Heart left ventricle (tissue), 16 donors: ENCODE measurements at regions not wholly inside any gene's neighbourhood (a gene's known extent, or its start where the extent isn't known, plus 50 kb on each side); places are given as distances from the start of the nearest gene placed in this dataset.
A peak's percentile ranks its signal among the peaks of the same experiment; 100 is the strongest.

Experiments used
- ATAC-seq, 4 donors: fragments of 200-7000 bp; cut with Tn5 transposase; one replicate each; pipeline ENCODE4 v1.9.1; 2020 to 2022; ENCODE audit warnings: moderate library complexity in 4 of 4, mild to moderate bottlenecking in 3 of 4, moderate number of reproducible peaks in 1 of 4
- DNase-seq, 5 donors: peaks; one replicate each; pipeline ENCODE4 v3.0.0-alpha.2; 2020
- H3K27ac ChIP-seq, 12 donors: fragments of 200-600 bp; sonication (generic) in 4 of 12; one replicate each; pipeline versions ENCODE4 v1.5.0 to v1.8.0; 2016 to 2022; ENCODE audit warnings: mild to moderate bottlenecking in 2 of 12
- H3K27me3 ChIP-seq, 9 donors: fragments of 200-600 bp; sonication (generic) in 2 of 9; one replicate each; pipeline versions ENCODE4 v1.5.1 to v1.8.0; 2016 to 2022; ENCODE audit warnings: mild to moderate bottlenecking in 3 of 9
- H3K36me3 ChIP-seq, 9 donors: fragments of 200-600 bp; sonication (generic) in 2 of 9; one replicate each; pipeline versions ENCODE4 v1.5.0 to v1.8.0; 2018 to 2022; ENCODE audit warnings: mild to moderate bottlenecking in 2 of 9
- H3K4me1 ChIP-seq, 12 donors: fragments of 200-600 bp; sonication (generic) in 4 of 12; one replicate each; pipeline versions ENCODE4 v1.5.0 to v1.8.0; 2016 to 2022; ENCODE audit warnings: mild to moderate bottlenecking in 3 of 12
- H3K4me3 ChIP-seq, 12 donors: fragments of 200-600 bp; sonication (generic) in 4 of 12; one replicate each; pipeline versions ENCODE4 v1.5.0 to v1.8.0; 2017 to 2022; ENCODE audit warnings: mild to moderate bottlenecking in 9 of 12, moderate library complexity in 4 of 12
- H3K9me3 ChIP-seq, 12 donors: fragments of 200-600 bp; sonication (generic) in 4 of 12; one replicate each; pipeline versions ENCODE4 v1.5.0 to v1.8.0; 2016 to 2022; ENCODE audit warnings: mild to moderate bottlenecking in 1 of 12
- CTCF ChIP-seq, 12 donors: fragments of 200-600 bp; sonication (generic) in 4 of 12; IDR thresholded peaks; one replicate each; pipeline versions ENCODE4 v1.5.0 to v1.8.0; 2018 to 2022; ENCODE audit warnings: antibody characterized with exemption in 12 of 12, mild to moderate bottlenecking in 5 of 12
- POLR2A ChIP-seq, 2 donors: fragments of 450-650 bp; IDR thresholded peaks; one replicate each; pipeline ENCODE4 v1.6.1; 2017; ENCODE audit warnings: antibody characterized with exemption in 2 of 2, mild to moderate bottlenecking in 2 of 2, moderate library complexity in 2 of 2
- WGBS, 4 donors: extraction: QIAGEN DNeasy Blood & Tissue Kit in 2 of 4; methylation state at CpG; one replicate each; pipeline versions ENCODE4 v1.1.5 to v1.1.7; 2013 to 2018; 5-methylcytosine and 5-hydroxymethylcytosine counted together
- intact Hi-C, 10 donors: fragments of 100-400 bp; cut with DNase I; formaldehyde crosslinking; loops; one replicate each; pipeline versions ENCODE4 v1.11.1 to v1.14.2; 2022
- donor health status: ischemic (EF 13 %, LVEDD 7.1; RV severe dilation, severe dysfunction).
- donor health status: healthy with polysubstance abuse.
- donor health status: DM: no; HTN: yes; CAD: no.
- donor health status: DM: no; HTN: no; CAD: no.
- donor health status: ischemic (EF 25% LVEDD 6.9; RV normal size, moderate dysfunction).
- donor health status: ischemic (EF 25% LVEDD 5.7; RV mildly dilated, moderate dysfunction).
- donor health status: healthy.
- donor health status: DM: yes; HTN: yes; CAD: no.
- donor health status: ischemic (EF 35%, LVEDD 5.7; RV mildly dilated, moderate dysfunction).
- donor health status: nonischemic (EF 11% LVEDD 7.7; RV severe dilation, severe dysfunction).
- donor health status: DM: yes; HTN: yes; CAD: no.
- donor health status: PGD.
- donor health status: ischemic (EF 29% LVEDD 5.4; RV normal size, mild dysfunction).
- donor health status: nonischemic (EF 23%, LVEDD 6.1; RV moderate dilation, normal function).

DNA sequence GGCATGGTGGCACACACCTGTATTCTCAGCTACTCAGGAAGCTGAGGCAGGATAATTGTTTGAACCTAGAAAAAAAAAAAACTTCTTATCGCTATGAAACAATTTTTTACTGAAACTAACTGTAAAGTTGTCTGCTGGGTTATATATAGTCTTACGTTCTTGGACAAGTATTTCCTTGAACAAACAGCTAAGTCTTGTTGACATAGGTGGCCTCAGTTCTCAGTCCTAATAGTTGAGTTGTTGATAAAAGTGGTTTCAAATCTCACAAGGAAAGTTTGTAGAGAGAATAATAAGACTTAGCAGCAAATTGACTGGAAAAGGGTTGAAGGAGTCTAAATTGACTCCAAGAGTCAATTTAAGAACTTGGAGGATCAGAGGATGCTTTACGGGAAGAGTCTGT lies 166.5 kb upstream of the KCNJ3 start:
- WGBS, 4 donors: 89 to 94% (median 90%) methylated on average over 3 of the region's 3 CpGs
- H3K4me1 ChIP-seq: peaks cover 0 to 3% (median 0%) of the 10 kb centered on the region in 12 donors
- intact Hi-C loops: no loop called here

GRCh38 chr2:154532763-154533162 lies 165.7 kb upstream of the KCNJ3 start:
- intact Hi-C loops: no loop called here
- no peak for ATAC-seq
- TF ChIP-seq CTCF (IDR thresholded peaks at IDR 0.05): no peak
- peaks cover 0 to 9% (median 0%) of the 10 kb centered on the region in 12 donors for H3K4me1 ChIP-seq
- H3K36me3 ChIP-seq: no peaks in the 10 kb centered on the region
- DNase-seq: no peak
- 47 to 64% (median 59%) methylated on average over 2 of the region's 2 CpGs for WGBS, 4 donors
- H3K27ac ChIP-seq: no peak overlapping the region
- no peaks in the 10 kb centered on the region for H3K27me3 ChIP-seq
- H3K9me3 ChIP-seq: no peaks in the 10 kb centered on the region
- H3K4me3 ChIP-seq: no peak overlapping the region

More for the DNA sequence above, 166.5 kb upstream of the KCNJ3 start:
- Histone ChIP-seq H3K36me3 (no peaks in the 10 kb centered on the region), H3K4me3 (no peak overlapping the region), H3K27ac (no peak overlapping the region), H3K27me3 (no peaks in the 10 kb centered on the region), H3K9me3 (no peaks in the 10 kb centered on the region)
- ATAC-seq (no peak), DNase-seq (no peak)
- no peak for TF ChIP-seq CTCF (IDR thresholded peaks at IDR 0.05)
- TF ChIP-seq POLR2A (IDR thresholded peaks at IDR 0.05): no peak

DNA sequence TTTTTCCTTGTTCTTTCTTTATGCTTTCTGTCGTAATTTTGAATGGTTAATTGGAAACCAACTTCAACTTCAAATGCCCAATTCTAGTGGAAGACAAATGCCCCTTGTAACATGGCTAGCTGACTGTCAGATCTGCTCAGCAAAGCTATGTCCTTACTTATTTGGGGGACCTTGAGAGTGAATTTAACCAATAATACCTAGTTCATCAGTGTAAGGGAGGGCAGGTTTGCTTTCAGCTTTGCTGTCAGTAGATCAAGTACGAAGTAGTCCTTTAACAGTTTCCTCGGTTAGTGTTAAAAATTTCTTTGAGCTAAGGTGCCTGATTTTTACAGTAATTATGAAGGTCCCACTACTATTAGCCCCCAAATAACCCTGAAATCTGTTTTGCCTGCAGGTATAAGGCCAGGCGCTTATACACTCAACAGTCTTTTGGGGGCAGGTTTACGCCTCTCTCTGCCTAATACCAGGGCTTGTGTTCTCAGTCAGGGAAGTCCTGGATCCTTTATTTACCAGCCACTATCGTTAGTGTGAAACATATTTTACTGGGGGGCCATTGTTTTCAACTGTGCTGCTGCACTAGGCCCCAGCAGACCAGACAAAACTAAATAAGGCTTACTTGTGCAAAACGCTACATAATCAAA lies 165.1 kb upstream of the KCNJ3 start:
- Histone ChIP-seq H3K9me3 (no peaks in the 10 kb centered on the region), H3K4me3 (no peak overlapping the region), H3K27me3 (no peaks in the 10 kb centered on the region), H3K36me3 (no peaks in the 10 kb centered on the region), H3K27ac (no peak overlapping the region), H3K4me1 (peaks cover 0 to 12% (median 0%) of the 10 kb centered on the region in 12 donors)
- WGBS, 4 donors: 87 to 95% (median 91%) methylated on average over 7 of the region's 7 CpGs
- intact Hi-C loops: no loop called here
- no peak for DNase-seq
- ATAC-seq: no peak
- no peak for TF ChIP-seq CTCF (IDR thresholded peaks at IDR 0.05)
- TF ChIP-seq POLR2A (IDR thresholded peaks at IDR 0.05): no peak

DNA sequence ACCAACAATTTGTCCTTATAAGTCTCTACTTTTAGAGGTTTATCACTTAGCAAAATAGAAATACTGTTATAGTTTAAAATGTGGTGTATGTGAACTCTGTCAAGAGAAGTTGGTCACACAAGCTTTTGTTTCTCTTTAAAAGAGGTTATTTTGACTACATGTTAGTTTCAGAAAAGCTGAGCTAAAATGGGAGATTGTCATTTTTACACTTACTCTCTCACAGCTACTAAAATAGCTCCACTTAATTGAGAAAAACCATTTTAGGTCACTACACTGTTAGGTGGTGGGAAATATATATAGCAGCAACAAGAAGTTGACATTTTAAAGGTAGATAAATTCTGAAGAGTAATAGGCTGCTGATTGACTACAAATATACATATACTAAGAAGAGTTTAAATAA lies 161.5 kb upstream of the KCNJ3 start:
- DNase-seq (no peak), ATAC-seq (no peak)
- H3K36me3 ChIP-seq: no peaks in the 10 kb centered on the region
- peaks cover 0 to 16% (median 0%) of the 10 kb centered on the region in 12 donors for H3K4me1 ChIP-seq
- no peak overlapping the region for H3K4me3 ChIP-seq
- no peaks in the 10 kb centered on the region for H3K9me3 ChIP-seq
- peak overlapping the region in 2 of 12 donors; percentile 20 to 51 for H3K27ac ChIP-seq
- TF ChIP-seq CTCF (IDR thresholded peaks at IDR 0.05) (no peak), POLR2A (IDR thresholded peaks at IDR 0.05) (no peak)
- intact Hi-C loops: no loop called here
- no peaks in the 10 kb centered on the region for H3K27me3 ChIP-seq
